Sigmoid colon (tissue), 6 donors: ENCODE measurements at regions not wholly inside any gene's neighbourhood (a gene's known extent, or its start where the extent isn't known, plus 50 kb on each side); places are given as distances from the start of the nearest gene placed in this dataset.

Source experiments
- DNase-seq: peaks from one replicate; pipeline ENCODE4 v3.0.0-alpha.2; 2019
- H3K27ac ChIP-seq, 4 donors: fragments of 200-600 bp; sonication (generic); one replicate each; pipeline ENCODE4 v1.5.1; 2016 to 2019; ENCODE audit warnings: mild to moderate bottlenecking in 1 of 4
- H3K27me3 ChIP-seq, 3 donors: fragments of 200-600 bp; sonication (generic); one replicate each; pipeline ENCODE4 v1.5.1; 2019; ENCODE audit warnings: mild to moderate bottlenecking in 1 of 3
- H3K36me3 ChIP-seq, 4 donors: fragments of 200-600 bp; sonication (generic); one replicate each; pipeline ENCODE4 v1.5.1; 2016 to 2019
- H3K4me1 ChIP-seq, 4 donors: fragments of 200-600 bp; sonication (generic); one replicate each; pipeline ENCODE4 v1.5.1; 2017 to 2019
- H3K4me3 ChIP-seq, 4 donors: fragments of 200-600 bp; sonication (generic); one replicate each; pipeline ENCODE4 v1.5.1; 2017 to 2019; ENCODE audit warnings: mild to moderate bottlenecking in 2 of 4, moderate library complexity in 1 of 4
- H3K9me3 ChIP-seq, 4 donors: fragments of 200-600 bp in 3 of 4; sonication (generic) in 3 of 4; one replicate each; pipeline versions ENCODE4 v1.5.1 to v1.6.1; 2013 to 2019
- CTCF ChIP-seq, 4 experiments: fragments of 450-650 bp in 3 of 4; fragments of 200-600 bp in 1 of 4; IDR thresholded peaks; one replicate each; pipeline ENCODE4 v1.5.1; 2016 to 2019; ENCODE audit warnings: antibody characterized with exemption in 4 of 4, mild to moderate bottlenecking in 3 of 4, moderate library complexity in 2 of 4
- EP300 ChIP-seq, 4 donors: sonication (generic); formaldehyde crosslinking; IDR thresholded peaks; one replicate each; pipeline ENCODE4 v1.6.1; 2017; ENCODE audit warnings: antibody characterized with exemption in 4 of 4
- POLR2A ChIP-seq, 2 donors: fragments of 450-650 bp; IDR thresholded peaks; one replicate each; pipeline ENCODE4 v1.6.1; 2016; ENCODE audit warnings: antibody characterized with exemption in 2 of 2, mild to moderate bottlenecking in 2 of 2, moderate library complexity in 2 of 2
- POLR2AphosphoS5 ChIP-seq, 4 donors: sonication (generic); formaldehyde crosslinking; IDR thresholded peaks; one replicate each; pipeline ENCODE4 v1.6.1; 2017; ENCODE audit warnings: antibody characterized with exemption in 4 of 4
- WGBS, 2 donors: extraction: QIAGEN DNeasy Blood & Tissue Kit; methylation state at CpG; one replicate each; pipeline ENCODE4 v1.1.7; 2013; 5-methylcytosine and 5-hydroxymethylcytosine counted together
- intact Hi-C: fragments of 100-400 bp; cut with DNase I; formaldehyde crosslinking; loops from one replicate; pipeline ENCODE4 v1.15.1; 2023
- donor health status: healthy with polysubstance abuse.
- donor health status: healthy.

- TF ChIP-seq EP300 (IDR thresholded peaks at IDR 0.05) = no peak
- no peak for TF ChIP-seq CTCF (IDR thresholded peaks at IDR 0.05)
- no peak for TF ChIP-seq POLR2A (IDR thresholded peaks at IDR 0.05)
- TF ChIP-seq POLR2AphosphoS5 (IDR thresholded peaks at IDR 0.05) = no peak
- Histone ChIP-seq H3K36me3 (no peaks in the 10 kb centered on the region), H3K27me3 (no peaks in the 10 kb centered on the region), H3K4me1 (no peaks in the 10 kb centered on the region), H3K27ac (no peak overlapping the region), H3K9me3 (no peaks in the 10 kb centered on the region), H3K4me3 (no peak overlapping the region)
- no peak for DNase-seq
- WGBS, 2 donors = 43 to 57% methylated on average over 3 of the region's 3 CpGs
- intact Hi-C loops = no loop called here
These were observed 479.1 kb downstream of the SOX11 start for GRCh38 chr2:6171294-6171693.

DNA sequence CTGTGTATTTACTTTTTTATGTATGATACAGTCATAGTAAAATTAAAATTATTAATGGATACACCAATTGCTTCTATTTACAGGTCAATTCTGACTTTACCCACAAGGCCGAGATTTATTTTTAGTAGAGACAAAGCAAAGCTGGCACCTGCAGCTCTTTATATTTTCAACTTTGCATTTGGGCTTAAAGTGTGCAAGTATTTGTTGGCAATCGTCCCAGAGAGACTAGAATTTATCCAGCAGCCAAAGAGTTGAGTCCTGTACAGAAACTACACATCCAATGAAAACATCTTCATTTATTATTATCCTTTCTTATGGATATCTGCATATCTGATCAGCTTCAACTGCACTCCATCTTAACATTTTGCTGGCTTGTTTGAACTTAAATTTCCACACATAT, 485.6 kb downstream of the SOX11 start:
- Histone ChIP-seq H3K36me3 (no peaks in the 10 kb centered on the region), H3K27ac (no peak overlapping the region), H3K4me1 (no peaks in the 10 kb centered on the region), H3K27me3 (no peaks in the 10 kb centered on the region), H3K9me3 (no peaks in the 10 kb centered on the region), H3K4me3 (no peak overlapping the region)
- WGBS, 2 donors = 67 to 71% methylated on average over 2 of the region's 2 CpGs
- intact Hi-C loops = no loop called here
- no peak for DNase-seq
- TF ChIP-seq POLR2A (IDR thresholded peaks at IDR 0.05) = no peak
- TF ChIP-seq CTCF (IDR thresholded peaks at IDR 0.05) = no peak
- TF ChIP-seq EP300 (IDR thresholded peaks at IDR 0.05) = no peak
- TF ChIP-seq POLR2AphosphoS5 (IDR thresholded peaks at IDR 0.05) = no peak

DNA sequence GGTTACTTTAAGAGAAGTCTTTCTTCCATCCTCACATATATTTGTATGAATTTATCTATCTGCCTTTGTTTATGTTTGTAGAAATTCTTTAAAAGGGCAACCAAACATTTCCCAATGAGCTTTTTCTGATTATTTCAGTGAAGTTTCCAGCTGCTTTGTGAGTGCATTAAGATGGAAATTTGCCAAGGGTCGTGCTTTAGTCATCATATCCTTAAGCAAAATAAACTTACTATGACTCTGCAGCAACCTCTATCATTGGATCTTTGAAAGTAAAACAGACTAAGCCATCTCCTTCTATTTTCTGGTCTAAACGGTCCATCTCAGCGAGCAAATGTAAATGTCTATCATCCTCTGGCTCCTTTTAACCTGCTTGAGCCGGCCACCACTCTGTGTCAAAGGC, 489.3 kb downstream of the SOX11 start:
- intact Hi-C loops = no loop called here
- no peaks in the 10 kb centered on the region for H3K36me3 ChIP-seq
- no peak for DNase-seq
- no peak overlapping the region for H3K4me3 ChIP-seq
- WGBS, 2 donors = 58 to 63% methylated on average over 4 of the region's 4 CpGs
- no peaks in the 10 kb centered on the region for H3K27me3 ChIP-seq
- no peak for TF ChIP-seq EP300 (IDR thresholded peaks at IDR 0.05)
- no peak for TF ChIP-seq POLR2A (IDR thresholded peaks at IDR 0.05)
- no peak for TF ChIP-seq POLR2AphosphoS5 (IDR thresholded peaks at IDR 0.05)
- TF ChIP-seq CTCF (IDR thresholded peaks at IDR 0.05) = no peak
- H3K9me3 ChIP-seq = no peaks in the 10 kb centered on the region
- H3K27ac ChIP-seq = no peak overlapping the region
- no peaks in the 10 kb centered on the region for H3K4me1 ChIP-seq

GRCh38 chr2:6181926-6182325, 489.7 kb downstream of the SOX11 start:
- DNase-seq = no peak
- no peak overlapping the region for H3K27ac ChIP-seq
- intact Hi-C loops = no loop called here

More at GRCh38 chr2:6181926-6182325, 489.7 kb downstream of the SOX11 start:
- no peaks in the 10 kb centered on the region for H3K9me3 ChIP-seq
- no peaks in the 10 kb centered on the region for H3K36me3 ChIP-seq
- H3K4me3 ChIP-seq = no peak overlapping the region
- 64 to 68% methylated on average over 4 of the region's 4 CpGs for WGBS, 2 donors
- H3K4me1 ChIP-seq = no peaks in the 10 kb centered on the region
- no peak for TF ChIP-seq EP300 (IDR thresholded peaks at IDR 0.05)
- TF ChIP-seq POLR2A (IDR thresholded peaks at IDR 0.05) = no peak
- no peak for TF ChIP-seq POLR2AphosphoS5 (IDR thresholded peaks at IDR 0.05)
- TF ChIP-seq CTCF (IDR thresholded peaks at IDR 0.05) = no peak
- no peaks in the 10 kb centered on the region for H3K27me3 ChIP-seq
